OCI-LY1 (cell line): ENCODE measurements at regions not wholly inside any gene's neighbourhood (a gene's known extent, or its start where the extent isn't known, plus 50 kb on each side); places are given as distances from the start of the nearest gene placed in this dataset.

Source experiments
- H2AFZ ChIP-seq: fragments of 200-600 bp; sonication (generic), shearing (Covaris generic); 2 replicates; pipeline ENCODE4 v1.6.0; 2014; ENCODE audit warnings: antibody characterized with exemption, mild to moderate bottlenecking, low read length
- H3F3A ChIP-seq: fragments of 200-600 bp; sonication (generic), shearing (Covaris generic); 2 replicates; pipeline ENCODE4 v1.6.0; 2014; ENCODE audit warnings: mild to moderate bottlenecking, antibody characterized with exemption, low read length, moderate library complexity; ENCODE audit not compliant: insufficient read depth
- H3K27ac ChIP-seq: fragments of 200-600 bp; sonication (generic); 2 replicates; pipeline ENCODE4 v1.5.1; 2014; ENCODE audit warnings: low read length, mixed run types, mild to moderate bottlenecking, low read depth; ENCODE audit not compliant: poor library complexity, severe bottlenecking
- H3K27me3 ChIP-seq: fragments of 200-600 bp; sonication (generic); 2 replicates; pipeline ENCODE4 v1.6.0; 2014; ENCODE audit warnings: antibody characterized with exemption, mild to moderate bottlenecking, low read length, moderate library complexity; ENCODE audit not compliant: insufficient read depth
- H3K36me3 ChIP-seq: fragments of 200-600 bp; sonication (generic); 2 replicates; pipeline ENCODE4 v1.6.1; 2014; ENCODE audit warnings: mild to moderate bottlenecking, antibody characterized with exemption, low read length, moderate library complexity, mixed read lengths; ENCODE audit not compliant: insufficient read depth
- H3K4me1 ChIP-seq: fragments of 200-600 bp; sonication (generic); 2 replicates; pipeline ENCODE4 v1.5.1; 2014; ENCODE audit warnings: mild to moderate bottlenecking, low read length, moderate library complexity; ENCODE audit not compliant: insufficient read depth, severe bottlenecking
- H3K4me2 ChIP-seq: fragments of 200-600 bp; sonication (generic), shearing (Covaris generic); 2 replicates; pipeline ENCODE4 v1.6.1; 2014; ENCODE audit warnings: low read length
- H3K4me3 ChIP-seq: fragments of 200-600 bp; sonication (generic); 2 replicates; pipeline ENCODE4 v1.5.1; 2014; ENCODE audit warnings: low read length, low read depth, mild to moderate bottlenecking, mixed read lengths; ENCODE audit not compliant: poor library complexity, severe bottlenecking
- H3K79me2 ChIP-seq: fragments of 200-600 bp; shearing (Covaris generic); 2 replicates; pipeline ENCODE4 v1.6.1; 2016; ENCODE audit warnings: mixed run types, low read length, mixed read lengths; ENCODE audit not compliant: insufficient read depth
- H3K9ac ChIP-seq: fragments of 200-600 bp; sonication (generic), shearing (Covaris generic); 2 replicates; pipeline ENCODE4 v1.6.1; 2014; ENCODE audit warnings: mild to moderate bottlenecking, low read length, mixed read lengths
- H3K9me2 ChIP-seq: fragments of 200-600 bp; sonication (generic), shearing (Covaris generic); 2 replicates; pipeline ENCODE4 v1.6.1; 2014; ENCODE audit warnings: low read depth, mild to moderate bottlenecking, low read length, mixed read lengths
- H3K9me3 ChIP-seq: fragments of 200-600 bp; shearing (Covaris generic); 2 replicates; pipeline ENCODE4 v1.6.1; 2014; ENCODE audit warnings: low read length, mixed read lengths
- H4K20me1 ChIP-seq: fragments of 200-600 bp; sonication (generic), shearing (Covaris generic); 2 replicates; pipeline ENCODE4 v1.6.0; 2016; ENCODE audit warnings: mild to moderate bottlenecking, low read length; ENCODE audit not compliant: insufficient read depth
- CTCF ChIP-seq: fragments of 200-600 bp; sonication (generic), shearing (Covaris generic); IDR thresholded peaks from 2 replicates; pipeline ENCODE4 v1.5.1; 2017; ENCODE audit warnings: mild to moderate bottlenecking, antibody characterized with exemption, low read length, moderate library complexity, mixed read lengths
- EZH2 ChIP-seq: fragments of 200-600 bp; sonication (generic), shearing (Covaris generic); IDR thresholded peaks from 2 replicates; pipeline ENCODE4 v1.8.0; 2017; ENCODE audit warnings: borderline replicate concordance, mixed run types, mild to moderate bottlenecking, antibody characterized with exemption, low read length, moderate library complexity, mixed read lengths

GRCh38 chr4:179748837-179749236 is 2306.6 kb upstream of the AGA start:
- Histone ChIP-seq H2AFZ (no peak overlapping the region), H3K4me3 (no peak overlapping the region), H4K20me1 (no peaks in the 10 kb centered on the region), H3K9me2 (no peaks in the 10 kb centered on the region), H3K27ac (no peak overlapping the region), H3K9me3 (no peaks in the 10 kb centered on the region), H3K27me3 (no peaks in the 10 kb centered on the region), H3K4me2 (no peak overlapping the region), H3K9ac (no peak overlapping the region), H3K4me1 (no peaks in the 10 kb centered on the region), H3K79me2 (no peaks in the 10 kb centered on the region), H3F3A (no peaks in the 10 kb centered on the region), H3K36me3 (no peaks in the 10 kb centered on the region)
- no peak for TF ChIP-seq CTCF
- TF ChIP-seq EZH2 = no peak

- no peaks in the 10 kb centered on the region for H3K36me3 ChIP-seq
- no peaks in the 10 kb centered on the region for H4K20me1 ChIP-seq
- TF ChIP-seq EZH2 (no peak), CTCF (no peak)
- no peaks in the 10 kb centered on the region for H3K79me2 ChIP-seq
- no peaks in the 10 kb centered on the region for H3K9me2 ChIP-seq
- H3K27ac ChIP-seq = no peak overlapping the region
- no peak overlapping the region for H2AFZ ChIP-seq
- no peaks in the 10 kb centered on the region for H3F3A ChIP-seq
- no peak overlapping the region for H3K9ac ChIP-seq
- H3K4me2 ChIP-seq = no peak overlapping the region
- no peak overlapping the region for H3K4me3 ChIP-seq
- no peaks in the 10 kb centered on the region for H3K4me1 ChIP-seq
- no peaks in the 10 kb centered on the region for H3K9me3 ChIP-seq
- no peaks in the 10 kb centered on the region for H3K27me3 ChIP-seq
Observed at GRCh38 chr4:179750374-179750773, 2308.1 kb upstream of the AGA start.

- no peak overlapping the region for H3K9ac ChIP-seq
- H3K27ac ChIP-seq = no peak overlapping the region
- H3K36me3 ChIP-seq = no peaks in the 10 kb centered on the region
- no peaks in the 10 kb centered on the region for H4K20me1 ChIP-seq
- no peak overlapping the region for H2AFZ ChIP-seq
- no peak overlapping the region for H3K4me3 ChIP-seq
- H3K4me1 ChIP-seq = no peaks in the 10 kb centered on the region
- H3K79me2 ChIP-seq = no peaks in the 10 kb centered on the region
- no peaks in the 10 kb centered on the region for H3F3A ChIP-seq
- no peaks in the 10 kb centered on the region for H3K27me3 ChIP-seq
- TF ChIP-seq EZH2 = no peak
- TF ChIP-seq CTCF = no peak
- no peak overlapping the region for H3K4me2 ChIP-seq
- no peaks in the 10 kb centered on the region for H3K9me2 ChIP-seq
- no peaks in the 10 kb centered on the region for H3K9me3 ChIP-seq
Observed at GRCh38 chr4:179751669-179752068, 2309.4 kb upstream of the AGA start.
